Parathyroid adenoma (tissue), 2 donors: ENCODE measurements at regions not wholly inside any gene's neighbourhood (a gene's known extent, or its start where the extent isn't known, plus 50 kb on each side); places are given as distances from the start of the nearest gene placed in this dataset.

ENCODE experiments used
- H2AFZ ChIP-seq: fragments of 300-600 bp; sonication (generic); one replicate; pipeline ENCODE4 v1.7.0; 2017; ENCODE audit warnings: antibody characterized with exemption, mild to moderate bottlenecking
- H3K27ac ChIP-seq: fragments of 300-600 bp; sonication (generic); one replicate; pipeline ENCODE4 v1.7.0; 2017
- H3K27me3 ChIP-seq: fragments of 300-600 bp; sonication (generic); one replicate; pipeline ENCODE4 v1.7.0; 2017; ENCODE audit warnings: low read length; ENCODE audit not compliant: control insufficient read depth, insufficient read depth
- H3K36me3 ChIP-seq: fragments of 300-600 bp; sonication (generic); one replicate; pipeline ENCODE4 v1.7.0; 2017; ENCODE audit warnings: low read length; ENCODE audit not compliant: control insufficient read depth, insufficient read depth
- H3K4me1 ChIP-seq: fragments of 300-600 bp; sonication (generic); one replicate; pipeline ENCODE4 v1.7.0; 2017; ENCODE audit warnings: control low read depth
- H3K4me2 ChIP-seq: fragments of 300-600 bp; sonication (generic); one replicate; pipeline ENCODE4 v1.7.0; 2017; ENCODE audit warnings: low read length
- H3K4me3 ChIP-seq: fragments of 300-600 bp; sonication (generic); one replicate; pipeline ENCODE4 v1.7.0; 2017; ENCODE audit warnings: low read depth, low read length
- H3K79me2 ChIP-seq: fragments of 300-600 bp; sonication (generic); one replicate; pipeline ENCODE4 v1.7.0; 2017; ENCODE audit warnings: control low read depth
- H3K9ac ChIP-seq: fragments of 300-600 bp; sonication (generic); one replicate; pipeline ENCODE4 v1.7.0; 2017; ENCODE audit warnings: mild to moderate bottlenecking
- H3K9me3 ChIP-seq: fragments of 300-600 bp; sonication (generic); one replicate; pipeline ENCODE4 v1.7.0; 2017; ENCODE audit warnings: low read length; ENCODE audit not compliant: control insufficient read depth
- CTCF ChIP-seq: fragments of 300-600 bp; sonication (generic); IDR thresholded peaks from one replicate; pipeline ENCODE4 v1.7.0; 2017; ENCODE audit warnings: antibody characterized with exemption, mild to moderate bottlenecking
- donor health status: primary hyperparathyroidism.

GRCh38 chr2:221314786-221315185, 257.3 kb downstream of the EPHA4 start:
- Histone ChIP-seq H3K9ac (no peak overlapping the region), H3K4me3 (no peak overlapping the region), H3K36me3 (no peaks in the 10 kb centered on the region), H2AFZ (no peak overlapping the region), H3K9me3 (no peaks in the 10 kb centered on the region), H3K4me1 (no peaks in the 10 kb centered on the region), H3K79me2 (no peaks in the 10 kb centered on the region), H3K27ac (no peak overlapping the region), H3K27me3 (no peaks in the 10 kb centered on the region), H3K4me2 (no peak overlapping the region)
- no peak for TF ChIP-seq CTCF

- H3K27me3 ChIP-seq = no peaks in the 10 kb centered on the region
- H3K9ac ChIP-seq = no peak overlapping the region
- no peaks in the 10 kb centered on the region for H3K79me2 ChIP-seq
- no peak overlapping the region for H2AFZ ChIP-seq
- TF ChIP-seq CTCF = no peak
- H3K9me3 ChIP-seq = no peaks in the 10 kb centered on the region
- no peaks in the 10 kb centered on the region for H3K36me3 ChIP-seq
- H3K27ac ChIP-seq = no peak overlapping the region
- H3K4me2 ChIP-seq = no peak overlapping the region
- H3K4me3 ChIP-seq = no peak overlapping the region
- H3K4me1 ChIP-seq = no peaks in the 10 kb centered on the region
Measured at GRCh38 chr2:221318376-221319130, 253.6 kb downstream of the EPHA4 start.

- no peaks in the 10 kb centered on the region for H3K9me3 ChIP-seq
- no peak overlapping the region for H3K4me3 ChIP-seq
- no peak overlapping the region for H2AFZ ChIP-seq
- H3K79me2 ChIP-seq = no peaks in the 10 kb centered on the region
- TF ChIP-seq CTCF = no peak
- no peaks in the 10 kb centered on the region for H3K27me3 ChIP-seq
- no peak overlapping the region for H3K4me2 ChIP-seq
- H3K9ac ChIP-seq = no peak overlapping the region
- H3K27ac ChIP-seq = no peak overlapping the region
- H3K4me1 ChIP-seq = no peaks in the 10 kb centered on the region
- no peaks in the 10 kb centered on the region for H3K36me3 ChIP-seq
Measured at GRCh38 chr2:221322741-221323140, 249.4 kb downstream of the EPHA4 start.

- Histone ChIP-seq H3K79me2 (no peaks in the 10 kb centered on the region), H3K36me3 (no peaks in the 10 kb centered on the region), H3K4me1 (no peaks in the 10 kb centered on the region), H2AFZ (no peak overlapping the region), H3K9me3 (no peaks in the 10 kb centered on the region), H3K4me3 (no peak overlapping the region), H3K27ac (no peak overlapping the region), H3K9ac (no peak overlapping the region), H3K4me2 (no peak overlapping the region), H3K27me3 (no peaks in the 10 kb centered on the region)
- TF ChIP-seq CTCF = no peak
Measured at GRCh38 chr2:221323513-221323912, 248.6 kb downstream of the EPHA4 start.

- no peak overlapping the region for H3K27ac ChIP-seq
- no peaks in the 10 kb centered on the region for H3K4me1 ChIP-seq
- H3K27me3 ChIP-seq = no peaks in the 10 kb centered on the region
- no peak overlapping the region for H3K4me2 ChIP-seq
- no peaks in the 10 kb centered on the region for H3K79me2 ChIP-seq
- H3K9me3 ChIP-seq = no peaks in the 10 kb centered on the region
- H3K9ac ChIP-seq = no peak overlapping the region
- no peak overlapping the region for H2AFZ ChIP-seq
- H3K36me3 ChIP-seq = no peaks in the 10 kb centered on the region
- no peak overlapping the region for H3K4me3 ChIP-seq
- TF ChIP-seq CTCF = no peak
Measured at GRCh38 chr2:221330436-221330835, 241.7 kb downstream of the EPHA4 start.
